HG03095 (cell line): ENCODE measurements at regions not wholly inside any gene's neighbourhood (a gene's known extent, or its start where the extent isn't known, plus 50 kb on each side); places are given as distances from the start of the nearest gene placed in this dataset.

Source experiments
- ATAC-seq: cut with Tn5 transposase; IDR thresholded peaks from one replicate; pipeline ENCODE4 v1.9.1; 2021; ENCODE audit warnings: moderate library complexity; ENCODE audit not compliant: unreplicated experiment

GRCh38 chr11:122523846-122524805, 131.4 kb upstream of the UBASH3B start:
- ATAC-seq = no peak

- no peak for ATAC-seq
Observed at GRCh38 chr11:122521626-122522025, 133.9 kb upstream of the UBASH3B start.

- no peak for ATAC-seq
Observed at GRCh38 chr11:122517403-122518379, 137.8 kb upstream of the UBASH3B start.

- no peak for ATAC-seq
Observed at GRCh38 chr11:122516686-122517085, 138.8 kb upstream of the UBASH3B start.

- no peak for ATAC-seq
Observed at GRCh38 chr11:122513997-122514396, 141.5 kb upstream of the UBASH3B start.

- no peak for ATAC-seq
Observed at GRCh38 chr11:122513328-122513727, 142.2 kb upstream of the UBASH3B start.

- ATAC-seq = no peak
Observed at GRCh38 chr11:122512688-122513087, 142.8 kb upstream of the UBASH3B start.

GRCh38 chr11:122509899-122510298, 145.6 kb upstream of the UBASH3B start:
- ATAC-seq = no peak

- ATAC-seq = no peak
Observed at GRCh38 chr11:122509091-122509490, 146.4 kb upstream of the UBASH3B start.

GRCh38 chr11:122505304-122506006, 150.1 kb upstream of the UBASH3B start:
- ATAC-seq = peak; percentile 86

GRCh38 chr11:122494221-122494620, 161.3 kb upstream of the UBASH3B start:
- ATAC-seq = no peak

- no peak for ATAC-seq
Observed at GRCh38 chr11:122491509-122491908, 164.0 kb upstream of the UBASH3B start.

- no peak for ATAC-seq
Observed at GRCh38 chr11:122488892-122489706, 166.4 kb upstream of the UBASH3B start.

- ATAC-seq = no peak
Observed at GRCh38 chr11:122487669-122488068, 167.9 kb upstream of the UBASH3B start.

GRCh38 chr11:122486793-122487495, 168.6 kb upstream of the UBASH3B start:
- no peak for ATAC-seq

GRCh38 chr11:122478986-122479385, 176.5 kb upstream of the UBASH3B start:
- ATAC-seq = no peak

- no peak for ATAC-seq
Observed at GRCh38 chr11:122468965-122469364, 186.6 kb upstream of the UBASH3B start.

- ATAC-seq = no peak
Observed at GRCh38 chr11:122463530-122463929, 192.0 kb upstream of the UBASH3B start.

- ATAC-seq = no peak
Observed at GRCh38 chr11:122459064-122459463, 196.5 kb upstream of the UBASH3B start.
